DMS 273 (cell line): ENCODE measurements at regions not wholly inside any gene's neighbourhood (a gene's known extent, or its start where the extent isn't known, plus 50 kb on each side); places are given as distances from the start of the nearest gene placed in this dataset.
"Not testable (repeated sequence)": the region's sequence is repeated elsewhere in the genome, so short reads cannot be mapped to it uniquely, and the experiment has no call there.

Experiments used
- DNase-seq: peaks from one replicate; lab custom pipeline; 2025; ENCODE audit not compliant: unreplicated experiment; lab: John Stamatoyannopoulos, UW

DNA sequence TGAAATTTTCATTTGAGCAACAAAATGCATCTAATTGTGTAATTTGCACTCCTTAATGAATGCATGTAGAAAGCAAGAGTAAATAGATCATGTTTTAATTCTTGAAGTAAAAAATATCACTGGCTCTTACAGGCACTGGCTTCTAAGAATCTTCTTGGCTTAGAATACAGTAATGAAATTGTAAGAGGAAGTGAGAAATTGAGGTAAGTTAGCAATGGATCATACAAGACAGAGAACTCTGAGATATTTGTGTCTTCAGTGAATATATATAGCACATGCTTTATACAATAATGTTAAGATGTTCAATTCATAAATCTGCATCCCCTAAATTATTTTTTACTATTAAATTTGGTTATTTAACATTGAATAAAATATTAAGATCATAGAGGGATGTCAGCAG is 465.0 kb downstream of the CNTN3 start:
- DNase-seq = no peak

DNA sequence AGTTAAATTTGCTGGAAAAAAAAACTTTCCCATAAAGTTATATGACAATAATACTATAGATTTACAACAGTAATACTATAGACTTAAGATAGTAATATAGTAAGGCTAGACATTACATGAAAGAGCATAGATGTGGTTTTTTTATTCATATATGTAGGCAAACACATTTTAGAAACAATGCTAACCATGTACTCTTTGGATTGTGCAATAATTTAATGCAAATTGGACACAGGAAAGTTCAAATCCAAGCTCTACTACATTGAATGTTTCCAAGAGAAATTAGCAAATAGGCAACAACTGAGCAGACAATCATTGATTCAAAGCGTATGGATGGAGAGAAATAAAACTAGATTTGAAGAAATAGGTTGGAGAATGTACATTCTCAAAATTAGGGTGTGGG is 469.2 kb downstream of the CNTN3 start:
- DNase-seq = no peak

DNA sequence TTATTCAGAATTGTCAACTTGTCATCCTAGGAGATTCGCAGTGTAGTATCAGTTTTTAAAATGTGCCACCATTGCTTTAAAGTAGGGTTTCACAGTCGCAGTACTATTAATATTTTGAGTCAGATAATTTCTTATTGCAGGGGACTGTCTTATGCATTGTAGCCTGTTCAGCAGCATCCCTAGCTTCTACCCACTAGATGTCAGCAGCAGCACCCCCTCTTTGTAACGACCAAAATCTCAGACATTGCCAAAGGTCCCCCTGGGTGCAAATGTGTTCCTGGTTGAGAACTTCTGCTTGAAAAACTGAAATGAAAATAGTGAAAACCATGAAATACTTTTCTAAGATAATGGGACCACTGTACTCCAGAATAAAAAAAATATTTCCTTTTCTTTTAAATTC is 474.8 kb downstream of the CNTN3 start:
- DNase-seq = no peak

DNA sequence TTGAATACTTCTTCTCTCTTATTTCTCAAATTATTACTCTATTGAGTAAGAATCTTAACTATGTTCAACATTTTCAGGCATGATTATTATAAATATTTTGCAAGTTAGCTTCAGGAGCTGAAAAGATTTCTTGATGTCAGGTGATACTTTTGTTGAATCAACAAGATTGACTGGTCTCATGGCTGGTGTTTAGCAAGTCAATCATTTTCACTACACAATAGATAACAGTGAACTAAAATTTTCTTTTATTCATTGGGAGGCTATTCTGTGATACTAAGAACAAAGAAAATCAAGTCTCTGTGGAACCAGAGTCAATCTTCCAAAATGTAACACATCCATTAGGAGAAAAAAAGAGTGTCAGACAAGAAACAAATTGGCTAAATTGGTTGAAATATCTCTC is 476.7 kb downstream of the CNTN3 start:
- DNase-seq = no peak

DNA sequence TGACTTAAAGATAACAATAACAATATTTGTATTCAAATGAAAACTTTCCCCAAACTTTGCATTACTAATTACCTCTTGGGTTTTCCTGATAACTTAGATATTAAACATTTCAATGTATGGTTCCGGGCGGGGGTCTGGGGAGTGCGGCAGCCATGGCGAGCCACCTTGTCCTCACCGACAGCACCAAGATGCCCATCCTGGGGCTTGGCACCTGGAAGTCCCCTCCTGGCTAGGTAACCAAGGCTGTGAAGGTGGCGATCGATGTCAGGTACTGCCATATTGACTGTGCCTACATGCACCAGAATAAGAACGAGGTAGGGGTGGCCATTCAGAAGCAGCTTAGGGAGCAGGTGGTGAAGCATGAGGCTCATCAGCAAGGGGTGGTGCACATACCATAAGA is 478.7 kb downstream of the CNTN3 start:
- no peak for DNase-seq

DNA sequence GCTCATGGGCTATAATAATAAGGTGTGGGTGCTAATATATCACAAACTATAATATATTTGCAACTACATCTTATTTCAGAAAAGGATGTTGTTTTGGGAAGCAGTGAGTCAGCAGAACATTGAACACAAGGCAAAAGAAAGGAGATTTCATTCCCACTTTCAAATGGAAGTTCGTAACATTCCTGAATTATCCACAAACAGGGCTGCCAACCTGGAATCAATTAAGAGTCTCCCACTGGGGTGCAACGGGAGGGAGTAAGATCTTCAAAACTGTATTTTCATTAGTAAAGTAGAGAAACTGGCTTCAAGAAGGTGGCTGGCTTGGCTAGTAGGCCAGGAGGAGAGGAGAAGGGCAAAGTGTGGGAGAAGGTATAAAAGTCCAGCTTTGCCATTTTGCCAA is 479.6 kb downstream of the CNTN3 start:
- DNase-seq = no peak

DNA sequence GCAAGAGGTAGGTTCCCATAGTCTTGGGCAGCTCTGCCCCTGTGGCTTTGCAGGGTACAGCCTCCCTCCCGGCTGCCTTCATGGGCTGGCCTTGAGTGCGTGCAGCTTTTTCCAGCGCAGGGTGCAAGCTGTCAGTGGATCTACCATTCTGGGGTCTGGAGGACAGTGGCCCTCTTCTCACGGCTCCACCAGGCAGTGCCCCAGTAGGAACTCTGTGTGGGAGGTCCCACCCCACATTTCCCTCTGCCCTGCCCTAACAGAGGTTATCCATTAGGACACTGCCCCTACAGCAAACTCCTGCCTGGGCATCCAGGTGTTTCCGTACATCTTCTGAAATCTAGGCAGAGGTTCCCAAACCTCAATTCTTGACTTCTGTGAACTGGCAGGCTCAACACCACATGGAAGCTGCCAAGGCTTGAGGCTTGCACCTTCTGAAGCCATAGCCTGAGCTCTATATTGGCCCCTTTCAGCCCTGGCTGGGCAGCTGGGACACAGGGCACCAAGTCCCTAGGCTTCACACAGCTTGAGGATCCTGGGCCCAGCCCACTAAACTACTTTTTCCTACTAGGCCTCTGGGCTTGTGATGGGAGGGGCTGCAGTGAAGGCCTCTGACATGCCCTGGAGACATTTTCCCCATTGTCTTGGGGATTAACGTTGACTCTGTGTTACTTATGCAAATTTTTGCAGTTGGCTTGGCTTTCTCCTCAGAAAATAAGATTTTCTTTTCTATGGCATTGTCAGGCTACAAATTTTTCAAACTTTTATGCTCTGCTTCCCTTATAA is 482.7 kb downstream of the CNTN3 start:
- not testable (repeated sequence) for DNase-seq

DNA sequence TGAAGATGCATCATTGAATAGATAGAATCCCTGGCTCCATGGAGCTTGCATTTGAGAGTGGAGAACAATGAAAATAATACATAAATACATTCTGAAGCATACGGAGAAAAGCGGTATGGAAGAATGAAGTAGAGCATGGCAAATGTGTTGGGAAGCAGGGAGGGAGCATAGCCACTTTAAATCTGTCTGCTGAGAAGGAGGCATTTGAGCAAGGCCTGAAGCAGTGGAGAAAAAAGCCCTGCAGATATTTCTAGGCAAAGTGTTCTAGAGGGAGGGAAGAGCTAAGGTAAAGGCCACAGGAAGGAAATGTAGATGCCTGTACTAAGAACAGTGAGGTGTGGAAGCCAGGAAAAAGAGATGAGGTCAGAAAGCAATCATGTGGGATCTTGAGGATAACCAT is 484.8 kb downstream of the CNTN3 start:
- no peak for DNase-seq

DNA sequence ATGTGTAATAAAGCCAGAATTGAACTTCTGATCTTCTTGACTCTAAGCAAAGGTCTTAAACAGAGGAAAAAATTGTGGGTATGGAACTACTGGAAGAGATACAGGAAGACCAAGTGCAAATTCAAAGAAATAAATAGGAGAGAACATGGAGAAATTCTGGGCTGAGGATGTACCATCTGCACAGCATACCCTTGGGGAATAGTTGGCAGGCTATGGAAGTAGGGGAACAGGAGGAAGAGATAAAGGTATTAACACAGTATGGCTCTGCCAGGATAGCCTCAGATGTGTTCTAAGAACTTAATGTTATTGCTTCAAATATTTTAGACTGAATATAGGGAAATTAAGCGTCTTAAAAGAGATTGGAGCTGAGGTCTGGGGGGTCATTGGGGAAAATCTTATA is 485.4 kb downstream of the CNTN3 start:
- DNase-seq = peak; percentile 0

DNA sequence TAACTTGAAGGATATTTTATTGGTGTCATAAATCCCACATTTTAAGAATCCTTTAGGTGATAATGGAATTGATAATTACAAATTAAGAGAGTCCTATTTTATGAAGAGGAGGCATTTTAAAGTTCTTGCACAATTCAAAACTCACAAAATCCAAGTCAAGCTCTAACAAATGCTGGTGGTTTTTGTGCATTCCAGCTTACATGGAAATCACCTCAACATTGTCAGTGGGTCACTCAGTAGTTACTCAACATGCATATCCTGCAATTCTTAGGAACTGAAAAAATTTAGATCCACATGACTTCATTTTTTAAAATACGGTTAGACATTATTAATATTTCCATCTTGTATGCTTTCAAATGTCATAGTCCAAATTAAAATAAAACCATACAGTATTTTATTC is 487.2 kb downstream of the CNTN3 start:
- DNase-seq = no peak

DNA sequence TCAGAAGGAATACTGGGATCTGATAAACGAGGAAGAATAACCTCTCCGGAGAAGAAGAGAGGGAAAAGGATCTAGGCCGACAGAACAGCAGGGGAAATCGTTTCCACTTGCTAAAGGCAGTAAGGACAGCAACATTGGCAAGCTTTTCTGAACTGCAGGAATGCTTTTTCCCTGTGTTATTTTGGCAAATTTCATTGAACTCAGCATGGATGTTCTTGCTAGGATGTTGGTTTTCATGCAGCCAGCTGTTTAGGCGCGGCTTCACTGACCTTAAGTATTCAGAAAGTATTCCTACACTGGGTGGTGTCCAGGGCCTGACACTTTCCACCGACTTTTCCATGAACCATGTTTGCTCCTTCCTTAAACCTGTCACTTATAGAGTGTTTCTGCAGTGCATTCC is 489.7 kb downstream of the CNTN3 start:
- no peak for DNase-seq

DNA sequence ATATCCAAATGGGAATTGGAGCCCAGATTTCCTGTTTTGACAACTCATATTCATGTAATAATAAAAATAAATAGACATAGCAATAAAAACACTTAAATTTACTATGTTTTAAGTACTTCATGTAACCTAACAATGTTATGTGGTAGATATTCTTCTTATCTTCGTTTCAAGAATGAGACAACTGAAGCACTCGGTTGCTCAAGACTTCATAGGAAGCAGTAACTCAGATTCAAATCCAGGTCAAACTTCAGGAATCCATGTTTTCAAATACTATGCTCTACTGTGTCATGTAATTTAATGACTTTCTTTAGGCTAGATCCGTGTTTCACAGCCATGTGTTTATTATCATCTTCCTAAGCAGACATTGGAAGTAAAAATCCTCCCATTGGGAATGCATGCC is 492.2 kb downstream of the CNTN3 start:
- DNase-seq = no peak

DNA sequence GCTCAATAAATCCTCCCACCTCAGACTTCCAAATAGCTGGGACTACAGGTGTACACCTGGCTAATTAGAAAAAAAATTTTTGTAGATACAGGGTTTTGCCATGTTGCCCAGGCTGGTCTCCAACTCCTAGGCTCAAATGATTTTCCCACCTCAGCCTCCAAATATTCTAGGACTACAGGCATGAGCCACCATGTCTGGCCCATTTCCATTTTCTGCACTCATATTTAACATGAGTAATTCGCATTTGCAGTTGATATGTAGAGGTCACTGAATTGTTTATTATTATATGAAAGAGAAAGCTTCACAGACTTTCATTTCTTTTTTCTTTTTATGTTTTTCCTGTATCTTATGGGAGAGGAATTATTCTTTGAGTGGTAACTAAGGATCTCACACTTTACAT is 492.7 kb downstream of the CNTN3 start:
- no peak for DNase-seq

DNA sequence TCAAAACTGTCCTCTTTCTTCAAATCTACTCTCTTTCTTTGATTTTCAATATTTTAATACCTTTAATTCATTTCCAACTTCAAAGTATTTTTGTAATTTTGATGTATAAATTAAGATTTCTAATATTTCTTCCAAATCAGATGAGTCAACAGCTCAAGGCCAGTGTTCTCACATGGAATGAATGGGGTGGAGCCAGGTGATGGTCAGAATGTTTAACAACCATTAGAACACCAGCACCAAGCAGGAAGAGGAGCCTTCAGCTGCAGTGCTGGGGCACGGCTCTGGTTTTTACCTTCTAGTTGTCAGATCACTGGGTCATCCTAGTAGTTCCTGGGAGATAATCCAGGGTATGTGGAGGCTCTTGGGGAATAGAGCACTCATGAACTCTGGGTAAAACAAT is 494.5 kb upstream of the PDZRN3 start:
- DNase-seq = no peak

DNA sequence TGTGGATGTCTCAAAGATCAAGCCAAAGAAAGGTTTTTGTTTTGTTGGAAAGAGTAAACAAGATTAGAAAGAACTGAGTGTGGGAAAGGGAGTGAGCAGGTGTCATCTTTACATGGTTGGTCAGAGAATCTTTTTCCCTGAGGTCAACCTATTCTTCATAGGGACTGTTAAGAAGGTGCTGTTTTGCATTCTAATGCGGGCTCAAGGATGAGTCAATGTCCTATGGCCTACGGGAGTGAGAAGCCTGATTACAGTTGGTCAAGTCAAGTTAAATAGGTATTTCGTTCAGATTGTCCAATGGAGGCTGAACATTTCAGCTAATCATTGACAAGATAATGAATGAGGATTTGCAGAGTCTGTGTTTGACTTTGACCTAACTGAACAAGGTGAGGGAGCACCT is 491.2 kb upstream of the PDZRN3 start:
- DNase-seq = no peak

DNA sequence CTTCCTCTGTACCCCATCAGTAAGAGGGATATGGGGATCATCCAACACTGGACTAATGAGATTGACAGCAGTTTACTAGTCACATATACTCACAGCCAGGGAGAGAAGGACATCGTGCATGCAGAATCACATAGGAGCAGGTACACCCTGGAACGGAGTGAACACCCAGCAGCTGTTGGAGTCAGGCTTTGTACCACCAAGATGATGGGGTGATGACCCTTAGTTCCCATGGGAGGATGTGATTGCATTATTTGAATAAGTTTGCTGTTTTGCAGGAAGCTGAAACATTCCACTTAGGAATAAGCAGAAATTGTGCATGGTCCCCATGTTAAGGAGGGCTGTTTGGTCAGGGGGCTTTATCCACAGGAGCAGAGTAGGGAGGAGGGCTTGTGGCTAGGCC is 482.7 kb upstream of the PDZRN3 start:
- DNase-seq = no peak

DNA sequence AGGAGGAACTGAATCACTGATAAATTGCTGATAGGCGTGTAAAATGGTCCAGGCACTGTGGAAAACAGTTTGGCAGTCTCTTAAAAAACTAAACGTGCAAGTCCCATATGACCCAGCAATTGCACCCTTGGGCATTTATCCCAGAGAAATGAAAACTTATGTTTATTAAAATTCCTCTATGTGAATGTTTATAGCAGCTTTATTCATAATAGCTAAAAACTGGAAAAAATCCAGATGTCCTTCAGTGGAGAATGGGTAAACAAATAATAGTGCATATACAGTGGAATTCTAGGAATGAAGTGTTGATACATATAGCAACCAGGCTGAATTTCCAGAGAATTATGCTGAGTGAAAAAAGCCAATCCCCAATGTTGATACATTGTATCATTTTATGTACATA is 482.2 kb upstream of the PDZRN3 start:
- DNase-seq = no peak

DNA sequence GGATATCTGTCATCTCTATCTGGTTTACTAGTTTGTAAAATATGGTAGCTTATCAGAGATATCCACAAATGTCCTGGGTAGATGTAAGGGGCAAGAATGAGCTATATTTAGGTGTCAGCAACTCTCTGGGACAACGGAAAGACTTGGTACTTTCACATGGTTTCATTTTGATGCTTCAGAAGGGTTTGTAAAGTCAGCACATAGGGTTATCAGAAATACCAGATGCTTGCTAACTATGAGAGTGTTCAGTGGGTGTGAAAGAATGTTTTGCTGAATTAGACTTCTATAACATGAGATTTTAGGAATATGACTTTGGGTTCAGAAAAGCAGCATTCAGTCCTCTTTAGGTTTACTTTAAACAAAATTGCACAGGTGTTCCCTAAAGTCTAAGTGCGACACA is 466.5 kb upstream of the PDZRN3 start:
- no peak for DNase-seq

DNA sequence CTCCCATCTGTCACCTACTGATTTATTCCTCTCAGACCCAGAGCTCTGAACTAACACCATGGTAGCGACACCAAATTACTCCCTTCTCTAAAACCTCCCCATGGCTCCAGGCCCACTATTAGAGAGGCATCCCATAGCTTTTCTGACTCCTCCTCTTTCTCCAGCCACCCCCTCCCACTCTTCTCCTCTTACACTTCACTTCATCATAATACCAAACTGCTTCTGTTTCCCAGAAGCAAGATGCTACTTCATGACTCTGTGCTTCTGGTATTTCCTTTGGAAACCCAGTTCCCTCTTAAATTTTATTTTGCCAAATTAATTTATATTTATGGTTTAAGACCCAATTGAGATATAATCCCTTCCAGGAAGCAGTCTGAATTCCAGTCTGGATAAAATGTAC is 465.1 kb upstream of the PDZRN3 start:
- no peak for DNase-seq

DNA sequence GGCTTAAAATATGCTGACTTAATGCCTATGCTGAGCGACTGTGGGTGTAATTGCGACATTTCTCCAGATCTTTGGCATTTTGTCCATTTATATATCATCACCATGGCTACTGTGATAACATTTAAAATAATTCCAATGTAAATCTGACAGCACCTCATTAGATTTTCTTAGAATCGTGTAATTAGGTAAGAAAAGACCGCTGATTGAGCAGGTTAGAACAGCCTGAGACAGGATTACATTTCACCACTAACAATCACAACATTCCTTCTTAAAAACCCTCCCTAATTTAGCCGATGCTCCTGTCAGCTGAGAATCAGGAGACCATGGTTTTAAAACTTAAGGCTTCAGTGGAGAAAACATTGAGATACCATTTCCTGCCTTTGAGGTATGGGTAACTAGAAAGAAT is 455.3 kb upstream of the PDZRN3 start:
- no peak for DNase-seq

DNA sequence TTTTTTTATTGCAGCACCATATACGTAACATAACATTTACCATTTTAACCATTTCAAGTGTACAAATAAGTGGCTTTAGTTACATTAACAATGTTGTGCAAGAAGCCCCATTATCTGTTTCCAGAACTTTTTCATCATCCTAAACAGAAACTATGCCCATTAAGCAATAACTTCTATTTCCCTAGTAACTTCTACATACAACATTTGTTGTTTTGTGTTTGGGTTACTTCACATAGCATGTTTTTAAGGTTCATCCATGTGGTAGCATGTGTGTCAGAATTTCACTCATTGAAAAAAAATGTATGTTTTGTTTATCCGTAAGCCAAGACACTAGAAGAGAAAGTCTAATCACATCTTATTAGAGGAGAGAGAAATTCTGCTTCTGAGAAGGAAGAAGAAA is 450.5 kb upstream of the PDZRN3 start:
- DNase-seq = no peak

DNA sequence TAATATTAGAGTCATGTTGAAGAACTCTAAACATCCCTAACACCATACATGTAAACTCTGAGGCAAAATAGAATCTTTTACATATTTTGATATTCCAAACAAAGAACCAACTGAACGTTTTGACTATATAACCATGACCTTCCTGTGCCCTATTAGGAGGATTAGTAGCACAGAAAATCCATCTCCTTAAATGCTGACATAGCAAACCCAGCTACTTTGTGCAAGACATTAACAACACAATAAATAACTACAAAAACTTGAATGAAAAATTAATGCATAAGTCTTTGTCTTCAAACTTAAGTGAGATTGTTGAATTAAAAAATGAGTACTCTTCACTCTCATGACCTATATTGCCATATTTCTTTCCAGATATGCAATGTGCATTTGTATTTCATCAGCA is 450.0 kb upstream of the PDZRN3 start:
- no peak for DNase-seq

DNA sequence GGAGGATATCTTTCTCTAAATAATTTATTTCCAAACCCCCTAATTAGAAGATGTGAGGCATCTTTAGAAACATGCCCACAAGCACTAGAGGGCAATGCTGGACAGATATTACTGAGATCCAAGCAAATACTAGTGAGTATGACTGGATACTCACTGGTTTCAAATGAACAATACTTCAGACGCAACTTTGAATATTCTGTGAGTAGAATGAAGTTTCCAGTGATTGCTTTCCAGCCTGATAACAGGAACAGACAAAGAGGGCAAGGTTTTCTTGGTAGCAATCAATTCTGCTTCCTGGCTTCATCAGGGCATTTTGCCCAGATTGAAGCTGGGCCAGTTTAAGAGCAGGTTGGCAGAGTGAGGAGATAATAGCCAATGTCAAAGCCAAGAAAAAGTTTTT is 442.6 kb upstream of the PDZRN3 start:
- DNase-seq = peak; percentile 0

DNA sequence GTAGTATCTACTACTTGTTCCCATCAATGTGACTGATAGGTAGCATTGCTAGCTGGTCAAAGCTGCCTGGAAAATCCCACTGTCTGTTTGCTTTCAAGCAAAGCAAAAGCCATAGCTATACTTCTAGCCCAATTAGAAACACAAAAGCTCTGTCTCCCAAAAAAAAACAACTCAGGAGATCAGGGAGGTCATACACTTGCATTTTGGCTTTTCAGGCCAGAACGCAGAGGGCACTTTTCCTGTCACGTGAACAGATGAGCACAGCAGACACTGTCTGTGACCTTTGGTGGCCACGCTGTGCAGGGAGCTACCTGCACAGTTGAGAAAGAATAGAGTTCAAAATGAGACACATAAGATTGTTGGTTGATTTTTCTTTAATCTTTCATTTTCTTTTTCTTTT is 441.7 kb upstream of the PDZRN3 start:
- DNase-seq = no peak
